Fibroblast of skin of back (primary cell): ENCODE measurements at regions not wholly inside any gene's neighbourhood (a gene's known extent, or its start where the extent isn't known, plus 50 kb on each side); places are given as distances from the start of the nearest gene placed in this dataset.

Experiments used
- DNase-seq: peaks from one replicate; pipeline ENCODE4 v3.0.0-alpha.2; 2013

DNA sequence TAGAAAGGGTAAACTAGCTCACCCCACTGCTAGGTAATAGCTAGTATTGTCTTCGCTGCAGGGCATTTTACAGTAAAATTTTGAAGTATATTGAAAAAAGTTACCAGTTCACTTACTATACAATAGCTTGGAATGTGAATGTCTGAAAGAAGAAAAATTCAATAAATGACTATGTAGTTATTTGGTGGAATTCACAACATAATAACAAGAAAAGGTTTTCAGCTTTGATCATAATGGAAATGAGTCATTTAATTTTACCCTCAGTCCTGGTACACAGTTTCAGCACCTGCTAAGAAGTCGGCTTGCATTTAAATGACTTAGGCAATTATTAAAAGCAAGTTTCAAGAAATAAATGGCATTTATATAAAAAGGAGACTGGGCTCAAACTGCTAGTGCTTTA lies 90.4 kb downstream of the NUP35 start:
- no peak for DNase-seq

DNA sequence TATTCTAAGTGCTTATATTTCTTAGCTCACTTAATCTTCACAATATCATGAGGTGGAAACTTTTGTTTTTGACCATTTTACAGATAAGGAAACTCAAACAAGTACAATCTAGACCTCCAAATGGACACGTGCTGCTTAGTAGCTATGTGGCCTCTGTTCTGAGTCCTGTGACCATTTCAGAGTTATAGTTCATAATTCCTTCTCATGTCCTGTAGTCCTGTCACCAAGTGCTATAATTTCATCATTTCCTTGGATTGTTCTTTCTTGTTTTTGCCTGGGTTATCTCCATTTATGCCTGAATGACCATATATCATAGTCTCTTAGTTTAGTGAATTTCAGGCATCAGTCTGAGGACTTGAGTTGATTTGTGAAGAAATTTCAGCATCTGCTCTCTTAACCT lies 91.7 kb downstream of the NUP35 start:
- no peak for DNase-seq

DNA sequence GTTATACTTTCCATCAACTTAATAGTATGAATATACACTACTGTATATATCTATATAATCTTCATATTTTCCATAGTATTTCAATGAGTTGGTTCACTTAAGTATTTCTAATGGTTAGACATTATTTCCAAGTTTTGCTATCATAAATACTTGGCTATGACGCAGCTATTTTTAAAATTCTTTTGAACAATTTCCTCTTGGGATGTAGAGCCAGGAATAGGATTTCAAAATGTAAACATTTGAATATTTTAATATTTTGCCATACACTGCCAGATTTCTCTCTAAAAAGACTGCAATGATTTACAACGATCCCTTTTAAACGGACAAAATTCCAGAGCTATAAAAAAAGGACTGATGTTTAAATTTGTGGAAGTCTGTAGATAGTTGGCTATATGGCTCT lies 95.6 kb downstream of the NUP35 start:
- DNase-seq, result peak; percentile 17

DNA sequence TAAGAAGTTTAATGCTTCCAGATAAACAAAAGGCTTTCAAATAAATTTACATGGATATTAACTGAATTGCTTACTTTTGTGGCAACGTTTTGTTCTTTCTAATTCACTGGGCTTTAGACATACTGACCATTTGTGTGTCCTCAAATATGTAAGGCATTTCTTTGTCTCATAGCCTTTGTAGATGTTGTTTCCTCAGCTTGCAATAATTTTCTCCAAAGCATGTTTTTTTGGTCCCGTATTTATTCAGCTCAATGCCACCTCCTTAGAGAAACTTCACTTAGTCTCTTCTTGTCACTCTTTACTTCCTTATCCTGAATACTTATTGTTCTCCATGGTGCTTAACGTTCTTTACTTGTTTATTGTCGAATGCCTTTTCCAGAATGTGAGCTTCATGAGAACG lies 98.5 kb downstream of the NUP35 start:
- no peak for DNase-seq

DNA sequence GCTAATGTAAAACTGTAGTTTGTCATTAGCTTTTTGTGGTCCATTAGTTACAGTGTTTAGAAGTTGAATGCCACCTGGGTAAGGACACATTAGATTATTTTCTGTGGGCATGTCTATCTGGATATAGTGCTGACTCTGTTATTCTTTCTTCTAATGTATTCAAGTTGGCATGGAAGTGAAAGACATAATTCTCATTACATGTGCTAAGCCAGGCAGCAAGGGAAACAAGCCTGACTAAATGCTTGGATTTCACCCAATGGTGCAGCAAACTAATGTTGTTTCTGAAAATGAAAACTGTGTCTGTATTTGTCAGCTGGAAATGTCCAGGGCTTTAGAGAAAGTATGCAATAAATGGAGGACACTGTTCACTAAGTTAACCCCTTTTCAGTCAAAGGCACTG lies 100.7 kb downstream of the NUP35 start:
- no peak for DNase-seq

DNA sequence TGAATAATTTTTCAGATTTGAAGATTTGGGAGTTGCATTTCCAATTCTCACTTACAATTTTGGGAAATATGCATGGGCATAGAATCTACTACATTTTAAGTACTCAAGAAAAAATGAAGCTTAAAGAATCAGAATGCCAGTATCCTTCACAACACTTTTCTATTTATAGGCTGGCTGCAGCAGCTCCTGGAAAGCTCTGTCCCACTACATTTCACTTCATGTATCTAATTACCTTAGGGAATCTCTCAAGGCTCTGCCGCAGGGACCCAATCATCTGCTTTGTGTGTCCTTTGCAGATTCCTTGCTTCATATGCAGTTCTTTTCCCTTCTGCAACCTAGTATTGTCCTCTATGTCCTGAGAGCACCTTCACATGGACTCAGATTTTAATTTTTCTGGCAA lies 102.9 kb downstream of the NUP35 start:
- no peak for DNase-seq

DNA sequence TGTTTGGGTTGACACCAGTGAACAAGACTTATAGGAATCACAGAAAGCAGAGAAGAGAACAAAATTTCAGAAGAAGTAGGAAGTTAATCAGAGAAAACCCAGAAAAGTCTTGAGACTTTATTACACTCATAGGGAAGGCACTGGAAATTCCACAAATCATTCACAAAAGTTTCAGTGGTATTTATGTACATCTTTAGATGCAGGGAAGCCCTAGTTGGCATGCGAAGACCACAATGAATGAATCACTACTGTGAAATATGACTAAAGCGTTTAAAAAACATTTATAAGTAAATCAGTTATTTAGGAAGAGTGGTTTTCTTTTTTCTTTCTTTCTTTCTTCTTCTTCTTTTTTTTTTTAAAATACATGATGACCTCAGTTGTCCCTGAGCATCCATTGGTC lies 105.1 kb downstream of the NUP35 start:
- DNase-seq, result peak; percentile 76

DNA sequence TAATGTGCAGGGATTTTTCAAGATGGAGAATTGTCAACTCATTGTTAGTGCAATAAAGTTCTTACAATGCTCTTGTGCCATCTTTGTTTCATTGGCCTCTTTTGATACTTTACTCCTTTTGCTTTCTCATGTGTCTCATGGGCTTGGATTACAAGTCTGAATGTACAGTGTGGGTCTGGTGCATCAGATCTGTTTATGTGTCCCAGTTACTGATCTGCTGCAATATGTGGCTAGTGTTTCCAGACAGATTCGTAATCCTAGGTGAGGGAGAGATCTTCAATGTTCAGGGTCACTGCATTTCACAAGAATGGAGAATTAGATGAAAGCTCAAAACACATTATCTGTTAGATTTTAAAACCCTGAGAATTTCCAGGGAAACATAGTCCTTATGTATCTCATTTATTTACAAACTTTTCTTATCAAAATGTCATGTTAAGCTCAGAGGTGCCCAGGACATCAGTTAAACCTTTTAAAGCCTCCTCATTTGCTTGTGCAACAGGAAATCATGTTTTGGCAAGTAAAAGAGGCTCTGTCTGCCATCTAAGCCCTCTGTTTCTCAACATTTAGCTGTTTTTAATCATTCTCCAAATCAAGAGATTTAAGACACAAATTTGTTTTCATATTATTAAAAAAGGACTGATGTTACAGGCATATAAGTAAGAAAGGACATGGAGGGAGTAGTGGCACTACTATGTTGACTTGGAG lies 108.1 kb downstream of the NUP35 start:
- DNase-seq, result no peak

DNA sequence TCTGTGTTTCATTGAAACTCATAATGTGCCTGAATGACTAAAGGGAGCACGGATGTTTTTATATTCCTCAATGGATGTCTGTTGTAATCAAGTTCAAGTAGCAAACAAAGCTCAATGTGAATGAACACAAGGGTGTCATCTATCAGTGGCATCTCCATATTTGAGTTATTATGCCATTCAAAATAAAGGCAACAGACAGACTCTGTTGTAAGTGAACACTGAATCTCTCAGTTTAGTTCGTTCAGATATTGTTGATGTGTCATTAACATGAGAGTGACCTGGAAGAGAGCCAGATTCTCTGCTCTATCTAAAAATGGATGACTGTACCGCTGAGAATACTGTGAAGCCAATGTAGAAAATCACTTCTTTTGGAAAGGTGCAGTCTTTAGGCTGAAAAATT lies 118.7 kb downstream of the NUP35 start:
- DNase-seq, result no peak

DNA sequence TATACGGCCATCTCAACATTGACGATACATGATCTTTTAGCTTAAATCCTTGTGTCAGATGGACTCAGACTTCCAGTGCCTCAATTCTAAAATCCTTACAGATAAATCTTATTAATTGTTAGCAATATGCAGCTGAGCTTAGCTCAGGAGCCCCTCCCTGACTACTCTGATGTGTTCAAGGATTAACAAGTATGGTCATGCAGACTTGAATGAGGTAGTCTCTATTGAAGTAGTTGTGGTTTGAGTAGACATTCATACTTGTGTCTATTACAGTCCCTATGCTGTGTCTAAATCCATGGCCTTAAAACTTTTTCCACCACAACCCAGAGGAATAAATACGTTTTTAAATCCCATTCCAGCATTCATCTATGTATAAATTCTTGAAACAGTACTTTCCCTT lies 119.5 kb downstream of the NUP35 start:
- no peak for DNase-seq

DNA sequence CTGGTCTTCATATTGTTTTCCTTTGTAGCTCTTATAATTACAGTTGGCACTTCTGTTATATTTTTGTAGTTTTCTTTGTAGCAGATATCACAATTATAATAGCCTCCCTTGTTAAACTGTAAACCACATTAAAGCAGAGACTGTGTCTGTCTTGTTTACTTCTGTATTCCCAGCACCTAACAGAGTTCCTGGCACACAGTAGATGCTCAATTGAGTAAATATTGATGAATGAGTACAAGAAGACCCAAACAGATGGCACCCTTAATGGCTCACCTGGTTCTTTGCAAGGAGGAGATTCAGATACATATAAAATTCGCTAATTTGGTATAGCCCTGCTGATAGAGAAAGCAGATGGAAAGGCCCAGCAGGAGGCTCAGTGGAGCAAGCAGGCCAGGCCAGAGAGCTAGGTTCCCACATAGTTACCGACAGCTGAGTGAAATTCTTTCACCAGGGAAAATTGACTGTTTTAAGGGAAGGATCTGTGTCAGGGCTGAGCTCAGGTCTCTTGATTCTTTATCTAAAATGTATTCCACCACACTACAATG lies 120.1 kb downstream of the NUP35 start:
- DNase-seq, result no peak

DNA sequence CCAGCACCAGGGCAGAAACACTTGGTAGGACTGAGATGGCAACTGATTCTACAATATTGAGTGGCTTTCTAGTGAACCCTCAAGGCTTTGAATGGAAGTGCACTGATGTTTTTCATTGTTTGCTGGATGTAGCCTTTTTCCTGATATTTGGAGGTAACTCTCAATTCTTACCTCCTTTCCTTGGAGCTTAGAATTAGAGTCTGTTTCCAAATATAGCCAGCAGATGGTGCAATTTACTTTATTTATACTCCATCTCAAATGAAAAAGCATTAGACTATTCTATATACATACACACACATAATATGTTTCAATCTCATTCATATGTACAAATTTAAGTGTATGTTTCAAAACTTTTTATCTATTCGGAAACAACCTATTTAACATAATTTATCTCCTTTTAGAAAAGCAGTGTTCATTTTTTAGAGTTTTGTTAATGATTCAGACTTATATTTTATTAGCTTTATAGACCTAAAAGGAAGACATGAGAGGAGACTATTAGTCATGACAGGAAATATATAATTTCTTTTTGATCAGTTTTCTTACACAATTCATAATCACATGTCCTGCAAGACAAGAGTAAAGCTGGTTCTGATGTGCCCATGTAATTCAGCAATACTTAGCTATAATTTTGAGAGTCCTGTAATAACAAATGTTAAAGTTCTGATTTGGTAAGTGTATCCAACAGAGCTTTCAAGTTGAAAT lies 124.8 kb downstream of the NUP35 start:
- peak; percentile 42 for DNase-seq

DNA sequence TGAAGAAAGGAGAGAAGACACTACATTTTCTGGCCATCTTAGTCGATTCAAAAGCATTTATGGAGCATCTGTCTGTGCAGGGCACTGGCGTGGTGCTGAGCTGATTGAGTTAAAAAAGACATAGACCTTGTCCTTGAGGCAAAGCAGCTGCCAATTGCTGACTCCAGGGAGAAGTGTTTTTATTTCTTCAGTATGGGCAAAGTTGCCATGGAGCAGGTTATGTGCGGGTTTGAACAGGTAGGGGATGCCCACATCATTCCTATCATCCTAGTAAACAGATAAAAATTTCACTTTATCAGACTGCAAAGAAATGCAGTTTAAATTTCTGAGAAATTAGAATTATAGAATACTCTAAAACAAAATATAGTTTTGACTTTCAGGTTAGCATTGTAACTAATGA lies 125.8 kb downstream of the NUP35 start:
- DNase-seq, result no peak

DNA sequence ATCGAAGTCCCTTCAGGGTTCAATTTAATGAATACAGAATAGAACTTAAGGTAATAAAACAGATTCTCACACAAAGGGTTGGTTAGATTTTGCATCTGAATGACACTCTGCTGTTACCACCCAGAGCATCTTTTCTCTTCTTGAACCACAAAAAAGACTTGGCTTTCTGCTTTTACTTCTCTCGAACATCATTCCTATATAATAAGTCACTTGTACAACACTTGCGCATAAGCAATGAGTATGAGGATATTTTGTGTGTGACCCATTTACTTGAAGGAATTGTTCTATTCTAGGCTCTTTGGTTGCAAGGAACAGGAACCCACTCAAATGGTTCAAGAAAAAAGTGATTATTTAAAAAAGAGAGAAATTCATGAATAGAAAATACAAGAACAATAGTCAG lies 126.2 kb downstream of the NUP35 start:
- peak; percentile 6 for DNase-seq

DNA sequence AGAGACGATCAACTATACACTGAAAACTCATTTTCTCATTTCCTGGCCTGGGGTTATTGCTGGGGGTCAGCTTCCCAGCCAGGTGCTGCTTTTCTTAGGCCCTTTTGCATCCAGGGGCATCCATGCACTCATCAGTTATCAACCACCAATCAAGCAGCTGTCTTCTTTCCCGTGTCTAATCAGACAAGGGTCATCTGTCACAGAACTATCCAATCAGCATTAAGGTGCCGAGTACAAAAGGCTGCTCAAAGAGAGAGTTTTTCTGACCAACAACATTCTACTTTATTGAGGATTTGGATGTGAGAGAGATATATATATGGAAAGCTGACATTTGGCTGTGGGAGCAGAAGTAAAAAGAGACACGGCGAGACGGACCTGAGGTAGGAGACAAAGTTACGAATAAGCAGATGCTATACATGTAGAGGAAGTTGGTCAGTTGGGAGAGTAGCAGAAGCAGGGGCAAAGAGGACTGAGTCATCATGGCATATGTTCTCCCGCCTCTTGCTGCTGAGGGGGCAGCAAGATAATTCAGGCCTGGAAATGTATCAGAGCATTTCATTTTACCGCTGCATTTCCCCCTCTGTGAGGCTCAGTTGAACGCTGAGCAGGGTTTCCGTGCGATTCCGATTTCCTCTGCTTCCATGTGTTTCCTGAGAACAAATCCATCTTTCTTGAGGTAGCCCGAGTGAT lies 129.3 kb downstream of the NUP35 start:
- DNase-seq, result no peak

DNA sequence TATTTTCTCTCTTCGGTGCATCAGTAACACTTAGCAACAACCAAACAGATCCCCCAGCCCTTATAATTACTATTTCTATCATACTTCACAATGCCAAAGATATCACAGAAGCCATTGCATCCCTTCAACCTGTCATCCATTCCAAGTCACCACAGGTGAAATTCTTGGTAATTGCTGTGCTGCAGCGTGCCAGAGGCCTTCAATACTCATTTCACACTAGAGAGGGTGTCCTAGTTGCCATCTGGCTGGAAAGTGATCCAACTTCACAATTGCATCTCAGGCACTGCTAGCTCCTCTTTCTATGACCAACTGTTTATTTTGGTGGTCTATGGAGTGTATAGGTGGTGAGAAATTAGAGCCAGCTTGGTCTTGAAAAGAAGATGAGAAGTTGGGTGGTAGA lies 131.2 kb downstream of the NUP35 start:
- DNase-seq, result no peak

DNA sequence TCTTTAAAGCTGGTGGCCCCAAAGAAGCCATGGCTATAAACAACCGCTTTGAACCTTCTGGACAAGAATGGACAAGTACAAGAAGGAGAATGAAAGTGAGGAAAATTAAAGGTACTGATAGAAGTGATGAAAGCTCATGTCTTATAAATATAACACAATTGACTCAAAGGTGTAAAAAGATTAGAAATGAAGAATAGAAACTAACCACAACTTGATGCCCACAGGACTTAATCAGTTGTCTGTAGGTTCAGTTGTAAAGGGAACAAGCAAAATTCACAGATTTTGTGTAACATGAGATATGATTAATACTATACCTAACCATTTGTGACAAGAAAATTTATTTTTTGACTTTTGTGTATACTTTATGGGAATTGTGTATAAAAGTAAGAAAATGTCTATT lies 135.7 kb downstream of the NUP35 start:
- no peak for DNase-seq

DNA sequence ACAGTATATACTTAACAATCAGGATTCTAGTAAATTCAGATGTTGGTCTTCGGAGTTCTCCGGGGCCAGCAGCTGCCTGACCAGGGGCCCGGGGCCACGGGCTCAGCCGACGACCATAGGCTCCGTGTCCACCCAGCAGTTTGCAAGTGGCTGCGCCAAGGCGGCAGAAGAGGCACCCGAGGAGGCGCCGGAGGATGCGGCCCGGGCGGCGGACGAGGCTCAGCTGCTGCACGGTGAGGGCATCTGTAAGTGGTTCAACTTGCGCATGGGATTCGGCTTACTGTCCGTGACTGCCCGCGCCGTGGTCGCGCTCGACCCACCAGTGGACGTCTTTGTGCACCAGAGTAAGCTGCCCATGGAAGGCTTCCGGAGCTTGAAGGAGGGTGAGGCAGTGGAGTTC lies 136.3 kb downstream of the NUP35 start:
- DNase-seq, result no peak

DNA sequence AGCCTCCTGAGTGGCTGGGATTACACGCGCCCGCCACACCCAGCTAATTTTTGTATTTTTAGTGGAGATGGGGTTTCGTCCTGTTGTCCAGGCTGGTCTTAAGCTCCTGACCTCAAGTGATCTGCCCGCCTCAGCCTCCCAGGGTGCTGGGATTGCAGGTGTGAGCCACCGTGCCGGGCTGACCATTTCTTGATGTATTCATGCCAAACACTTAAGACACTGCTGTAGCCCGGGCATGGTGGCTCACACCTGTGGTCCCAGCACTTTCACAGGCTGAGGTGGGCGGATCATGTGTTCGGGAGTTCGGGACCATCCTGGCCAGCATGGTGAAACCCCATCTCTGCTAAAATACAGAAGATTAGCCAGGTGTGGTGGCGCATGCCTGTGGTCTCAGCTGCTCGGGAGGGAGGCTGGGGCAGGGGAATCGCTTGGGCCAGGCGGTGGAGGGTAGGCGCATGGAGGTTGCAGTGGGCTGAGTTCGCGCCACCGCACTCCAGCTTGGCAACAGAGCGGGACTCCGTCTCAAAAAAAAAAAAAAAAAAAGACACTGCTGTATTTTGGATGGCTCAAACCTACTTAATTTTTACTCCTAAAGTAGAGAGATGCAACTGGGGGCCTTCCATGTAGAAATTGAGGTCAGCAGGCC lies 140.8 kb downstream of the NUP35 start:
- no peak for DNase-seq

DNA sequence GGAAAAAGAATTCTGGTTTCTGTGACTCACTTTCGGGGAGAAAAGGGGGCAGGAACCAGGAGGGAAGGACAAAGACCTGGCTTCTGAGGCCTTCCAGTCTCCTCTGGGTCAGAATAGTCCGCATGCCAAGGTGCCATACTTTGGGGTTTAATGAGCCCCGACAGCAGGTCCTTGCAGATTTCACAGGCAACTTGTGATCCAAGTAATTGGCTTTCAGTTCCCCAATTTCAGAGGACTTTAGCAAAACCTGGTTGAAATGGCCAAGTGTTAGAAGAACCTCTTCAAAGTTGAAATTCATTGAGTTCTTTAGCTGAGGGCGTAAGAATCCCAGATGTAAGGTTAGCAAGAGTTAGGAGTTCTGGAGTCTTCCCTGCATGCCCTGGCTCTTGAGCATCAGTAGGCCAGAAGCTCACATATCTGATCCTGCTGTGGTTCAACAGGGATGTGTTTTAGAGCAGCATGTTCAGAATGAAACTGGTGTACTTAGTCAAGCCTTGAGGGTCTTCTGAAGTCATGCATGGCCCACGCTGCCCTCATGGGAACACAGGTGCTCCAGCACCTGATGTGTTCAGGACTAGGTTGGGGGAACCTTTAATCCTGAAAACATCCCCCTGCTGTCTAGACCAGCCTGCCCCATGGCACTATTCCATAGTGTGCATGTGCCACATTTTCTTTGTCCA lies 143.0 kb downstream of the NUP35 start:
- DNase-seq, result no peak

DNA sequence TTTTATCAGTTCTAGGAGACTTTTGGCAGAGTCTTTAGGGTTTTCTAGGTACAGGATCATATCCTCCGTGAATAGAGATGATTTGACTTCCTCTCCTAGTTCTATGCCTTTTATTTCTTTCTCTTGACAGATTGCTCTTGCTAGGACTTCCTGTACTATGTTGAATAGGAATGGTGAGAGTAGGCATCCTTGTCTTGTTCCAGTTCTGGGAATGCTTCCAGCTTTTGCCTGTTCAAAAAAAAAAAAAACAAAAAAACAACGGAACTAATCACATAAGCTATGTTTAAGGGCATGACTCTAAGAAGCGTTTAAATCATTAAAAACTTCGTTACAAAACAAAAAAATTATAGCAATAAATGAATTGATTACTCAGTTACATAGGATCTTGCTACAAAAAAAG lies 145.7 kb downstream of the NUP35 start:
- DNase-seq, result peak; percentile 10

DNA sequence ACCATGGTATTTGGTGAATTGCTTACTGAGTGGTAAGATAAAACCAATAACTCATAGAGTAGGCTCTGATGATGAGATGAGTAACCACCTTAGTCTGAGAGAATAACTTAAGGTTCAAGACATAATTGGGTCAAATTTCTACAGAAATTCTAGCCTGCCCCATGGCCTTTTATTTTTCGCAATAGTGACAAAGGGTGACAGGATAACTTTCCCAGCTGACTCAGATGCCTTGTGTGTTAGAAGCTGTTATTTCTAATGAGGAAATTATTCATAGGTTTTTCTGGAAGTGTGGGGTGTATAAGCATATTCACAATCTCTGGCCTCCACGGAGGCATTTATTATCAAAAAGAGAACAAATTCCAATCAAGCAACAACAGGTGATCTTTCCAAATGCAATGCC lies 159.0 kb downstream of the NUP35 start:
- no peak for DNase-seq

DNA sequence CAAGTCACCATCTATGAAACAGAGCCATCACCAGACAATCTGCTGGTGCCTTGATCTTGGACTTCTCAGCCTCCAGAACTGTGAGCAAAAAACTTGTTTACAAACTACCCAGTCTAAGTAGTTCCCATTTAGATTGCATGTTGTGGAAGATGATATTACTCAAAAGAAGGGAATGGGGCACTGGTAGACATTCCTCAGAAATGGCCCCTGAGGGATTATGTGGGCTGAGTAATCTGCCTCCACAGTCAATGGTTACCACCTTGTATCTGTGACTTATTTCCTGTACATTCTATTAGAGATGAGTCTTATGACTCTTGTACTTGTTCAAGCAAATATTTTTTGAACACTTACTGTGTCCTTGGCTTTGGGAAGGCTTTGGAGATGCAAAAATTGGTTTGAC lies 160.4 kb downstream of the NUP35 start:
- DNase-seq, result peak; percentile 93
